Activated T-cell treated with anti-CD3 and anti-CD28 coated beads, Interleukin-2, amount 50 U/mL, for 72 hours (primary cell): ENCODE measurements at regions not wholly inside any gene's neighbourhood (a gene's known extent, or its start where the extent isn't known, plus 50 kb on each side); places are given as distances from the start of the nearest gene placed in this dataset.
"Not testable (repeated sequence)": the region's sequence is repeated elsewhere in the genome, so short reads cannot be mapped to it uniquely, and the experiment has no call there.

ENCODE experiments used
- ATAC-seq, 2 donors: fragments of 150-1000 bp; cut with Tn5 transposase; replicated peaks in 1 of 2; 2 replicates each; pipeline ENCODE4 v1.10.0; 2021; ENCODE audit warnings: moderate library complexity in 2 of 2, mild to moderate bottlenecking in 1 of 2
- DNase-seq, 2 donors: peaks; one replicate each; pipeline ENCODE4 v3.0.0; 2021 to 2022; ENCODE audit warnings: mixed read lengths in 1 of 2
- H3K27ac Mint-ChIP-seq: one replicate; pipeline ENCODE4 v1.8.0; 2022; ENCODE audit warnings: mild to moderate bottlenecking, moderate library complexity, mixed read lengths
- H3K27me3 Mint-ChIP-seq: one replicate; pipeline ENCODE4 v1.8.0; 2022; ENCODE audit warnings: low read depth, mixed read lengths
- H3K36me3 Mint-ChIP-seq, 2 donors: one replicate each; pipeline ENCODE4 v1.8.0; 2022; ENCODE audit warnings: mixed read lengths in 2 of 2, mild to moderate bottlenecking in 1 of 2; ENCODE audit not compliant: insufficient read depth in 2 of 2
- H3K4me1 Mint-ChIP-seq: one replicate; pipeline ENCODE4 v1.8.0; 2022; ENCODE audit warnings: low read depth, mixed read lengths
- H3K4me3 Mint-ChIP-seq, 2 donors: one replicate each; pipeline ENCODE4 v1.8.0; 2022; ENCODE audit warnings: mild to moderate bottlenecking in 2 of 2, mixed read lengths in 2 of 2, moderate library complexity in 2 of 2
- H3K9me3 Mint-ChIP-seq, 2 donors: one replicate each; pipeline ENCODE4 v1.8.0; 2022; ENCODE audit warnings: mixed read lengths in 2 of 2

- no peaks in the 10 kb centered on the region for H3K9me3 Mint-ChIP-seq
- no peak overlapping the region for H3K27ac Mint-ChIP-seq
- H3K4me1 Mint-ChIP-seq: no peaks in the 10 kb centered on the region
- H3K36me3 Mint-ChIP-seq: no peaks in the 10 kb centered on the region
- ATAC-seq (no peak), DNase-seq (no peak)
- no peak overlapping the region for H3K4me3 Mint-ChIP-seq
- H3K27me3 Mint-ChIP-seq: no peaks in the 10 kb centered on the region
Measured at GRCh38 chr2:211204902-211205301, 648.5 kb downstream of the CPS1 start.

DNA sequence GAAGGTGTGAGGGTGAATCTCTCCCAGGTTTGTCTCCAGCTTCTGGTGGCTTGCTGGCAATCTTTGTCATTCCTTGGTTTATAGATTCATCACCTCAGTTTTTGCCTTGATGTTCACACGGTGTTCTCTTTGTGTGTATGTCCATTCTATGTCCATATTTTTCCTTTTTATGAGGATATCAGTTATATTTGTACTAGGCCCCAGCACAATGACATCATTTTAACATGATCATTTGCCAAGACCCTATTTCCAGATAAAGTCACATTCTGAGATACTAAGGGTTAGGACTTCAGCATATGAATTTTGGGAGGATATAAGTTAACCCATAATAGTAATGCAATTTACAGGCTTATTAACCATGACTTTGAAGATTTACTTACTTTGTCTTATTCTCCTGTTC, 649.0 kb downstream of the CPS1 start:
- no peaks in the 10 kb centered on the region for H3K9me3 Mint-ChIP-seq
- no peaks in the 10 kb centered on the region for H3K36me3 Mint-ChIP-seq
- no peak overlapping the region for H3K4me3 Mint-ChIP-seq
- no peak overlapping the region for H3K27ac Mint-ChIP-seq
- H3K27me3 Mint-ChIP-seq: no peaks in the 10 kb centered on the region
- ATAC-seq: no peak
- H3K4me1 Mint-ChIP-seq: no peaks in the 10 kb centered on the region
- DNase-seq: no peak

GRCh38 chr2:211205836-211206235, 649.4 kb downstream of the CPS1 start:
- no peak overlapping the region for H3K4me3 Mint-ChIP-seq
- H3K4me1 Mint-ChIP-seq: no peaks in the 10 kb centered on the region
- no peaks in the 10 kb centered on the region for H3K9me3 Mint-ChIP-seq
- no peaks in the 10 kb centered on the region for H3K27me3 Mint-ChIP-seq
- no peak overlapping the region for H3K27ac Mint-ChIP-seq
- no peak for ATAC-seq
- DNase-seq: no peak
- no peaks in the 10 kb centered on the region for H3K36me3 Mint-ChIP-seq

- ATAC-seq (no peak), DNase-seq (no peak)
- no peaks in the 10 kb centered on the region for H3K4me1 Mint-ChIP-seq
- H3K27ac Mint-ChIP-seq: no peak overlapping the region
- H3K9me3 Mint-ChIP-seq: peaks cover 3 to 9% of the 10 kb centered on the region in 2 donors
- no peaks in the 10 kb centered on the region for H3K36me3 Mint-ChIP-seq
- H3K4me3 Mint-ChIP-seq: no peak overlapping the region
- H3K27me3 Mint-ChIP-seq: no peaks in the 10 kb centered on the region
Measured at GRCh38 chr2:211216221-211216620, 659.8 kb downstream of the CPS1 start.

- ATAC-seq, H3K36me3 Mint-ChIP-seq, DNase-seq, H3K4me3 Mint-ChIP-seq, H3K4me1 Mint-ChIP-seq, H3K27ac Mint-ChIP-seq, H3K27me3 Mint-ChIP-seq: not testable (repeated sequence)
- H3K9me3 Mint-ChIP-seq: peaks cover 3 to 10% of the 10 kb centered on the region in 2 donors
Measured at GRCh38 chr2:211219548-211219947, 663.1 kb downstream of the CPS1 start.

GRCh38 chr2:211225784-211226183, 669.4 kb downstream of the CPS1 start:
- Mint-ChIP-seq H3K9me3 (peaks cover under 1 to 4% of the 10 kb centered on the region in 2 donors), H3K4me3 (no peak overlapping the region), H3K27me3 (no peaks in the 10 kb centered on the region), H3K4me1 (no peaks in the 10 kb centered on the region), H3K27ac (no peak overlapping the region), H3K36me3 (no peaks in the 10 kb centered on the region)
- no peak for ATAC-seq
- no peak for DNase-seq

GRCh38 chr2:211228559-211228958, 672.2 kb downstream of the CPS1 start:
- Mint-ChIP-seq H3K27me3 (no peaks in the 10 kb centered on the region), H3K27ac (no peak overlapping the region), H3K4me3 (no peak overlapping the region), H3K36me3 (no peaks in the 10 kb centered on the region), H3K9me3 (peaks cover 2 to 5% of the 10 kb centered on the region in 2 donors), H3K4me1 (no peaks in the 10 kb centered on the region)
- DNase-seq (no peak), ATAC-seq (no peak)

GRCh38 chr2:211237586-211238275, 681.3 kb downstream of the CPS1 start:
- no peaks in the 10 kb centered on the region for H3K36me3 Mint-ChIP-seq
- no peaks in the 10 kb centered on the region for H3K4me1 Mint-ChIP-seq
- no peak for ATAC-seq
- no peak overlapping the region for H3K4me3 Mint-ChIP-seq
- DNase-seq: no peak
- H3K27ac Mint-ChIP-seq: no peak overlapping the region
- no peaks in the 10 kb centered on the region for H3K27me3 Mint-ChIP-seq
- H3K9me3 Mint-ChIP-seq: peaks cover 3 to 4% of the 10 kb centered on the region in 2 donors

DNA sequence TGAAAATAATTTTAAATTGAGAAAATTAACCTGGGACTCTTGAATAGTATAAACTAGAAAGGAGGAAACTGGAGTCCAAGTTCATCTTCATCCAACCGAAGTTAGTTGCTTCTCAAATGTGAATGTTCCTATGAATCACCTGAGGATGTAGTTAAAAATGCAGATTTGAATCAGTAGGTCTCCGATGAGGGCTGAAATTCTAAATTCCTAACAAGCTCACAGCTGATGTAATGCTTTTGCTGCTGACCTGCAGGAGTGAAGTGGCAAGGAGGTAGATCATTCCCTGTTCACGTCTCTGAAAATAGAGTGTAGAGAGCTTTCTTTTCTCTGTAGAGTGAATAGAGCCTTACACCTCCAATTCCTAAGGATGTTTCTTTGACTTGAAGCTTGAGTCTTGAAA, 685.5 kb downstream of the CPS1 start:
- no peaks in the 10 kb centered on the region for H3K27me3 Mint-ChIP-seq
- peaks cover 0 to 4% of the 10 kb centered on the region in 2 donors for H3K9me3 Mint-ChIP-seq
- no peak overlapping the region for H3K4me3 Mint-ChIP-seq
- H3K27ac Mint-ChIP-seq: no peak overlapping the region
- DNase-seq: no peak
- no peaks in the 10 kb centered on the region for H3K36me3 Mint-ChIP-seq
- no peak for ATAC-seq
- no peaks in the 10 kb centered on the region for H3K4me1 Mint-ChIP-seq

DNA sequence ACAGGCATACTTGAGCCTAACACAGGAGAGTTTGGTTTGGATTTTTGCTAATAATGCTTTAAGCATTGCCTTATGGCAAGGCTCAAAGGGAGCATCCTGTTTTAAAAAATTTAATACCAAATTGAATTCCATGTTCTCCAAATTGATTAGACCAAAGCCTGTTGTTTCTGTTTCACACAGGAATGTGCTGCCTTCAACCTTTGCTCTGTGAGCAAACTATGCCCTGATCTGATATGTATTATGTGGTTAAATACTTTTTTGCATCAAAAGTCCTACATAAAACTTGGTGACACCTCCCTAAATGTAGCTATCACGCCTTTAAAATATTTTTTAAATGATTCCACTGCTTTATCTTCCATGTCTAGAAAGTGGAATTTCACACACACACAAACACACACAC, 691.4 kb downstream of the CPS1 start:
- Mint-ChIP-seq H3K27ac (no peak overlapping the region), H3K9me3 (peaks cover 3 to 4% of the 10 kb centered on the region in 2 donors), H3K36me3 (no peaks in the 10 kb centered on the region), H3K4me1 (no peaks in the 10 kb centered on the region), H3K4me3 (no peak overlapping the region), H3K27me3 (no peaks in the 10 kb centered on the region)
- no peak for DNase-seq
- ATAC-seq: no peak

GRCh38 chr2:211248841-211249240, 692.4 kb downstream of the CPS1 start:
- H3K36me3 Mint-ChIP-seq: no peaks in the 10 kb centered on the region
- no peak overlapping the region for H3K4me3 Mint-ChIP-seq
- DNase-seq (no peak), ATAC-seq (no peak)
- H3K9me3 Mint-ChIP-seq: peaks cover 2 to 4% of the 10 kb centered on the region in 2 donors
- no peaks in the 10 kb centered on the region for H3K27me3 Mint-ChIP-seq
- no peak overlapping the region for H3K27ac Mint-ChIP-seq
- no peaks in the 10 kb centered on the region for H3K4me1 Mint-ChIP-seq

GRCh38 chr2:211251016-211251415, 694.6 kb downstream of the CPS1 start:
- Mint-ChIP-seq H3K9me3 (peaks cover under 1 to 6% of the 10 kb centered on the region in 2 donors), H3K36me3 (no peaks in the 10 kb centered on the region)
- ATAC-seq: no peak

DNA sequence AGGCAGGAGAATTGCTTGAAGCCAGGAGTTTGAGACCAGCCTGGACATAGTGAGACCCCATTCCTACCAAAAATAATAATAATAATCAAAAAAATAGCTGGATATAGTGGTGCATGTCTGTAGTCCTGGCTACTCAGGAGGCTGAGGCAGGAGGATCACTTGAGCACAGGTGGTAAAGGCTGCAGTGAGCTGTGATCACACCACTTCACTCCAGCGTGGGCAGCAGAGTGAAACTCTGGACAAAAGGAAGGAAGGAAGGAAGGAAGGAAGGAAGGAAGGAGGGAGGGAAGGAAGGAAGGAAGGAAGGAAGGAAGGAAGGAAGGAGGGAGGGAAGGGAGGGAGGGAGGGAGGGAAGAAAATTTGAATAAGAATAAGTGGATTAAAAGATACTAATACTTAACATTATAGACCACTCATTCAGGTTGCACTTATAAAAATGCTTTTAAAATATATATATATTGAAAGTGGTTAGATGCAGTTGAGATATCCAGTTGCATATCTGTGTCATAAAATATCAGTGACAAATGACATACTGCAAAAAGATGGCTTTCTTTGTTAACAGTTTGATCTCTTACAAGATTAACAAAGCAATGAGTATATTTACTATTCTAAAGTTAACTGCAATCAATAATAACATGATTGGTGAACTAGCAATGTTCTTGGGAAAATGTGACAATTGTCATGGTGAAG, 702.4 kb downstream of the CPS1 start:
- Mint-ChIP-seq H3K27me3 (no peaks in the 10 kb centered on the region), H3K27ac (no peak overlapping the region), H3K4me3 (no peak overlapping the region), H3K9me3 (peaks cover 6 to 7% of the 10 kb centered on the region in 2 donors), H3K36me3 (no peaks in the 10 kb centered on the region), H3K4me1 (no peaks in the 10 kb centered on the region)
- no peak for ATAC-seq
- DNase-seq: no peak

More at GRCh38 chr2:211251016-211251415, 694.6 kb downstream of the CPS1 start:
- H3K4me3 Mint-ChIP-seq: no peak overlapping the region
- no peak overlapping the region for H3K27ac Mint-ChIP-seq
- H3K4me1 Mint-ChIP-seq: no peaks in the 10 kb centered on the region
- H3K27me3 Mint-ChIP-seq: no peaks in the 10 kb centered on the region
- DNase-seq: no peak
